Lower lobe of right lung (tissue), 2 donors: ENCODE measurements at regions not wholly inside any gene's neighbourhood (a gene's known extent, or its start where the extent isn't known, plus 50 kb on each side); places are given as distances from the start of the nearest gene placed in this dataset.
A peak's percentile ranks its signal among the peaks of the same experiment; 100 is the strongest.

ENCODE experiments used
- ATAC-seq, 2 donors: fragments of 200-7000 bp; cut with Tn5 transposase; one replicate each; pipeline ENCODE4 v1.9.1; 2020 to 2022; ENCODE audit warnings: mild to moderate bottlenecking in 2 of 2, moderate library complexity in 2 of 2
- DNase-seq: peaks from one replicate; pipeline ENCODE4 v3.0.0-alpha.2; 2020
- H3K27ac ChIP-seq: fragments of 200-600 bp; one replicate; pipeline ENCODE4 v1.8.0; 2022
- H3K27me3 ChIP-seq: fragments of 200-600 bp; one replicate; pipeline ENCODE4 v1.8.0; 2022; ENCODE audit warnings: low read depth
- H3K36me3 ChIP-seq: fragments of 200-600 bp; one replicate; pipeline ENCODE4 v1.8.0; 2022; ENCODE audit warnings: mild to moderate bottlenecking
- H3K4me1 ChIP-seq: fragments of 200-600 bp; one replicate; pipeline ENCODE4 v1.8.0; 2022
- H3K4me3 ChIP-seq: fragments of 200-600 bp; one replicate; pipeline ENCODE4 v1.8.0; 2022; ENCODE audit warnings: mild to moderate bottlenecking
- H3K9me3 ChIP-seq: fragments of 200-600 bp; one replicate; pipeline ENCODE4 v1.8.0; 2022
- CTCF ChIP-seq: fragments of 200-600 bp; IDR thresholded peaks from one replicate; pipeline ENCODE4 v1.8.0; 2022; ENCODE audit warnings: antibody characterized with exemption, mild to moderate bottlenecking
- intact Hi-C: fragments of 100-400 bp; cut with DNase I; formaldehyde crosslinking; loops from one replicate; pipeline ENCODE4 v1.11.0; 2022
- donor health status: DM: no; HTN: yes; CAD: no; lungs with severe emphysema.

- Histone ChIP-seq H3K9me3 (no peaks in the 10 kb centered on the region), H3K4me3 (no peak overlapping the region), H3K36me3 (no peaks in the 10 kb centered on the region), H3K27me3 (no peaks in the 10 kb centered on the region), H3K27ac (no peak overlapping the region), H3K4me1 (no peaks in the 10 kb centered on the region)
- TF ChIP-seq CTCF = no peak
- DNase-seq = no peak
- intact Hi-C loops = no loop called here
- peak; percentile 84 to 88 for ATAC-seq
Measured at GRCh38 chr9:115980502-115980901, 173.1 kb upstream of the PAPPA start.

GRCh38 chr9:115980976-115981375 lies 172.6 kb upstream of the PAPPA start:
- Histone ChIP-seq H3K27me3 (no peaks in the 10 kb centered on the region), H3K27ac (no peak overlapping the region), H3K9me3 (no peaks in the 10 kb centered on the region), H3K4me1 (no peaks in the 10 kb centered on the region), H3K36me3 (no peaks in the 10 kb centered on the region), H3K4me3 (no peak overlapping the region)
- DNase-seq = no peak
- no peak for ATAC-seq
- intact Hi-C loops = no loop called here
- no peak for TF ChIP-seq CTCF

DNA sequence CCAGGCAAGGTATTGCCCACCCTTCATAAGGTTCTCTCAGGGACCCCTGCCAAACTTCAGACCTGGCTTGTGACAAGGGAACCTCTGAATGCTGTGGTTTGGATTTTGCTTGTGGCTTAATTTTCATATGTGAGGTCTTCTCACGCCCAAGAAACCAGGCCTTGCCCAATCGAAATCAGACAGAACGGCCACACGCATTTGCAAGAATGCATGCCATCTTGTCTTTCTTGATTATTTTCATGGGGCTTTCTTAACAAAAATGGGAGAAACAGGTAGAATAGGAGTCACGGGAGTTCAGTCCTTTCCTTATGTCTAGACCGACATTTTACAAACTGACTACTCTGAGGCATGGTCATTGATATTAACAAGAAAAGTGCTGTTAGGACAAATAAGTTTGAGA lies 170.2 kb upstream of the PAPPA start:
- Histone ChIP-seq H3K27ac (no peak overlapping the region), H3K4me1 (no peaks in the 10 kb centered on the region), H3K9me3 (no peaks in the 10 kb centered on the region), H3K36me3 (no peaks in the 10 kb centered on the region), H3K27me3 (no peaks in the 10 kb centered on the region), H3K4me3 (no peak overlapping the region)
- no peak for TF ChIP-seq CTCF
- ATAC-seq (no peak), DNase-seq (no peak)
- intact Hi-C loops = no loop called here

DNA sequence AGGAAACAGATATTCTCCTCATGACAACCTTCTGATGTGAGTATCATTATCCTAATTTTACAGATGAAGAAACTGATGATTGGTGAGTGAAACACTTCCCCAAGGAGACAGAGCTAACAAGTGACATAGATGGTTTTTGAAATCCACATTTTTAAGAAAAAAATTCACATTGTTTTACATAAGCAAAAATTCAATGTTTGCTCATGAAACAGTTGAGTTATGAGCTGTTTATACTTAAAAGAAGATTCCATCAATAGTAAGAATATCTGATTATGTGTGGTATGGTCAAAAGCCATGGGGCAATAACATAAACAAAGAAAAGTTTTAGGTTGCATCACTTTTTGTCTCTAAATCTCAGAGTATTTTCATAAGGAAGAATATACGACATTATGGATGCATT lies 167.9 kb upstream of the PAPPA start:
- DNase-seq (no peak), ATAC-seq (no peak)
- no peak overlapping the region for H3K27ac ChIP-seq
- no peak for TF ChIP-seq CTCF
- H3K4me3 ChIP-seq = no peak overlapping the region
- H3K27me3 ChIP-seq = no peaks in the 10 kb centered on the region
- intact Hi-C loops = no loop called here
- no peaks in the 10 kb centered on the region for H3K4me1 ChIP-seq
- H3K9me3 ChIP-seq = no peaks in the 10 kb centered on the region
- no peaks in the 10 kb centered on the region for H3K36me3 ChIP-seq

- Histone ChIP-seq H3K4me3 (no peak overlapping the region), H3K36me3 (no peaks in the 10 kb centered on the region), H3K9me3 (no peaks in the 10 kb centered on the region), H3K27ac (no peak overlapping the region), H3K27me3 (no peaks in the 10 kb centered on the region), H3K4me1 (no peaks in the 10 kb centered on the region)
- intact Hi-C loops = no loop called here
- no peak for TF ChIP-seq CTCF
- ATAC-seq = no peak
- no peak for DNase-seq
Measured at GRCh38 chr9:115986508-115986907, 167.1 kb upstream of the PAPPA start.

- no peaks in the 10 kb centered on the region for H3K9me3 ChIP-seq
- no peak overlapping the region for H3K27ac ChIP-seq
- H3K36me3 ChIP-seq = no peaks in the 10 kb centered on the region
- H3K4me1 ChIP-seq = no peaks in the 10 kb centered on the region
- no peak for ATAC-seq
- no peaks in the 10 kb centered on the region for H3K27me3 ChIP-seq
- no peak for DNase-seq
- intact Hi-C loops = no loop called here
- no peak overlapping the region for H3K4me3 ChIP-seq
- TF ChIP-seq CTCF = no peak
Measured at GRCh38 chr9:115988701-115989100, 164.9 kb upstream of the PAPPA start.
